Large intestine (tissue), 3 donors: ENCODE measurements at regions not wholly inside any gene's neighbourhood (a gene's known extent, or its start where the extent isn't known, plus 50 kb on each side); places are given as distances from the start of the nearest gene placed in this dataset.

ENCODE experiments used
- DNase-seq, 2 donors: peaks; one replicate each; pipeline versions ENCODE4 v3.0.0 to v3.0.0-alpha.2; 2013
- H3K27ac ChIP-seq: one replicate; pipeline ENCODE4 v1.5.1; 2013; ENCODE audit warnings: low read length
- H3K27me3 ChIP-seq: 2 replicates; pipeline ENCODE4 v1.6.1; 2013; ENCODE audit warnings: low read length; ENCODE audit not compliant: control insufficient read depth, insufficient read depth
- H3K36me3 ChIP-seq: 2 replicates; pipeline ENCODE4 v1.6.1; 2013; ENCODE audit warnings: low read length; ENCODE audit not compliant: control insufficient read depth, insufficient read depth
- H3K4me1 ChIP-seq: one replicate; pipeline ENCODE4 v1.6.1; 2013; ENCODE audit warnings: low read length; ENCODE audit not compliant: control insufficient read depth, insufficient read depth
- H3K4me3 ChIP-seq: one replicate; pipeline ENCODE4 v1.5.1; 2013; ENCODE audit warnings: low read length
- H3K9me3 ChIP-seq: one replicate; pipeline ENCODE4 v1.6.1; 2013; ENCODE audit warnings: mild to moderate bottlenecking, low read depth, low read length, moderate library complexity; ENCODE audit not compliant: control insufficient read depth
- WGBS: methylation state at CpG from one replicate; pipeline ENCODE4 v1.1.5; 2013; ENCODE audit warnings: low lambda C conversion rate; ENCODE audit not compliant: insufficient coverage; 5-methylcytosine and 5-hydroxymethylcytosine counted together

GRCh38 chr7:155399577-155399976 is 58.4 kb upstream of the EN2 start:
- H3K4me1 ChIP-seq: no peaks in the 10 kb centered on the region
- peaks cover 49% of the 10 kb centered on the region for H3K27me3 ChIP-seq
- peaks cover 3% of the 10 kb centered on the region for H3K9me3 ChIP-seq
- H3K36me3 ChIP-seq: no peaks in the 10 kb centered on the region
- no peak overlapping the region for H3K27ac ChIP-seq
- no CpG with 5 or more reads among the region's 14 CpGs for WGBS
- H3K4me3 ChIP-seq: no peak overlapping the region
- no peak for DNase-seq

GRCh38 chr7:155401231-155401630 is 56.7 kb upstream of the EN2 start:
- H3K36me3 ChIP-seq: no peaks in the 10 kb centered on the region
- 81% methylated on average over 3 of the region's 8 CpGs for WGBS
- H3K4me3 ChIP-seq: no peak overlapping the region
- peaks cover 54% of the 10 kb centered on the region for H3K27me3 ChIP-seq
- peaks cover 3% of the 10 kb centered on the region for H3K9me3 ChIP-seq
- H3K4me1 ChIP-seq: no peaks in the 10 kb centered on the region
- H3K27ac ChIP-seq: no peak overlapping the region
- DNase-seq: no peak

GRCh38 chr7:155401884-155402283 is 56.0 kb upstream of the EN2 start:
- Histone ChIP-seq H3K4me3 (no peak overlapping the region), H3K27ac (no peak overlapping the region), H3K27me3 (peaks cover 56% of the 10 kb centered on the region), H3K4me1 (no peaks in the 10 kb centered on the region), H3K9me3 (peaks cover 3% of the 10 kb centered on the region), H3K36me3 (no peaks in the 10 kb centered on the region)
- 80% methylated on average over 1 of the region's 6 CpGs for WGBS
- DNase-seq: no peak

GRCh38 chr7:155402941-155403340 is 55.0 kb upstream of the EN2 start:
- H3K9me3 ChIP-seq: peaks cover 3% of the 10 kb centered on the region
- DNase-seq: no peak
- no peak overlapping the region for H3K27ac ChIP-seq
- H3K36me3 ChIP-seq: no peaks in the 10 kb centered on the region
- no peak overlapping the region for H3K4me3 ChIP-seq
- no CpG with 5 or more reads among the region's 6 CpGs for WGBS
- H3K27me3 ChIP-seq: peaks cover 56% of the 10 kb centered on the region
- H3K4me1 ChIP-seq: no peaks in the 10 kb centered on the region

- no peak overlapping the region for H3K4me3 ChIP-seq
- no peak for DNase-seq
Observed at GRCh38 chr7:155404976-155405375, 53.0 kb upstream of the EN2 start.

GRCh38 chr7:155405399-155406318 is 52.3 kb upstream of the EN2 start:
- DNase-seq: no peak
- no peak overlapping the region for H3K4me3 ChIP-seq
- 38% methylated on average over 2 of the region's 31 CpGs for WGBS
- peaks cover 69% of the 10 kb centered on the region for H3K27me3 ChIP-seq
- H3K9me3 ChIP-seq: peaks cover 3% of the 10 kb centered on the region
- H3K27ac ChIP-seq: no peak overlapping the region
- H3K4me1 ChIP-seq: no peaks in the 10 kb centered on the region
- H3K36me3 ChIP-seq: no peaks in the 10 kb centered on the region

More at GRCh38 chr7:155404976-155405375, 53.0 kb upstream of the EN2 start:
- WGBS: no CpG with 5 or more reads among the region's 14 CpGs
- H3K27me3 ChIP-seq: peaks cover 67% of the 10 kb centered on the region
- no peaks in the 10 kb centered on the region for H3K4me1 ChIP-seq
- no peaks in the 10 kb centered on the region for H3K36me3 ChIP-seq
- peaks cover 3% of the 10 kb centered on the region for H3K9me3 ChIP-seq
- H3K27ac ChIP-seq: no peak overlapping the region

- no peaks in the 10 kb centered on the region for H3K4me1 ChIP-seq
- no peaks in the 10 kb centered on the region for H3K9me3 ChIP-seq
- WGBS: no CpG with 5 or more reads among the region's 2 CpGs
- H3K27ac ChIP-seq: no peak overlapping the region
- DNase-seq: no peak
- H3K36me3 ChIP-seq: no peaks in the 10 kb centered on the region
- H3K27me3 ChIP-seq: peaks cover 66% of the 10 kb centered on the region
- H3K4me3 ChIP-seq: no peak overlapping the region
Observed at GRCh38 chr7:155407799-155408198, 50.1 kb upstream of the EN2 start.
